ENCODE measurements at regions not wholly inside any gene's neighbourhood (a gene's known extent, or its start where the extent isn't known, plus 50 kb on each side); places are given as distances from the start of the nearest gene placed in this dataset.

GRCh38 chr12:130070126-130070611 is 92.1 kb upstream of the FZD10 start:
- H3K27me3 Mint-ChIP-seq: peaks cover 3% of the 10 kb centered on the region
- DNase-seq: no peak
- H3K36me3 Mint-ChIP-seq: no peaks in the 10 kb centered on the region
- H3K4me3 Mint-ChIP-seq: no peak overlapping the region
- no peak overlapping the region for H3K27ac Mint-ChIP-seq
- CTCF ChIA-PET: interaction anchor here (1.1 kb wide), 1 partner anchor 56 kb away, joined by 4 read pairs; no protein-coding TSS in a partner anchor
- H3K9me3 Mint-ChIP-seq: no peaks in the 10 kb centered on the region
- no peaks in the 10 kb centered on the region for H3K4me1 Mint-ChIP-seq

GRCh38 chr12:130073721-130074120 is 88.5 kb upstream of the FZD10 start:
- H3K4me1 Mint-ChIP-seq: peaks cover 8% of the 10 kb centered on the region
- peaks cover 13% of the 10 kb centered on the region for H3K9me3 Mint-ChIP-seq
- CTCF ChIA-PET: no interaction called here
- H3K4me3 Mint-ChIP-seq: no peak overlapping the region
- DNase-seq: no peak
- peaks cover 3% of the 10 kb centered on the region for H3K27me3 Mint-ChIP-seq
- no peak overlapping the region for H3K27ac Mint-ChIP-seq
- no peaks in the 10 kb centered on the region for H3K36me3 Mint-ChIP-seq

GRCh38 chr12:130074661-130075406 is 87.4 kb upstream of the FZD10 start:
- H3K4me3 Mint-ChIP-seq: no peak overlapping the region
- CTCF ChIA-PET: no interaction called here

GRCh38 chr12:130075497-130076076 is 86.7 kb upstream of the FZD10 start:
- no peak for DNase-seq
- peaks cover 8% of the 10 kb centered on the region for H3K4me1 Mint-ChIP-seq
- peaks cover 18% of the 10 kb centered on the region for H3K9me3 Mint-ChIP-seq
- H3K4me3 Mint-ChIP-seq: no peak overlapping the region
- peaks cover under 1% of the 10 kb centered on the region for H3K27me3 Mint-ChIP-seq
- H3K36me3 Mint-ChIP-seq: no peaks in the 10 kb centered on the region
- H3K27ac Mint-ChIP-seq: no peak overlapping the region
- CTCF ChIA-PET: no interaction called here

More at GRCh38 chr12:130074661-130075406, 87.4 kb upstream of the FZD10 start:
- H3K27me3 Mint-ChIP-seq: peaks cover 3% of the 10 kb centered on the region
- no peak overlapping the region for H3K27ac Mint-ChIP-seq
- H3K36me3 Mint-ChIP-seq: no peaks in the 10 kb centered on the region
- H3K4me1 Mint-ChIP-seq: peaks cover 8% of the 10 kb centered on the region
- no peak for DNase-seq
- peaks cover 18% of the 10 kb centered on the region for H3K9me3 Mint-ChIP-seq

- no peak overlapping the region for H3K4me3 Mint-ChIP-seq
- peaks cover 18% of the 10 kb centered on the region for H3K9me3 Mint-ChIP-seq
- H3K4me1 Mint-ChIP-seq: peaks cover 8% of the 10 kb centered on the region
- H3K27ac Mint-ChIP-seq: no peak overlapping the region
- H3K27me3 Mint-ChIP-seq: no peaks in the 10 kb centered on the region
- no peak for DNase-seq
- no peaks in the 10 kb centered on the region for H3K36me3 Mint-ChIP-seq
- CTCF ChIA-PET: no interaction called here
These were observed 86.1 kb upstream of the FZD10 start for GRCh38 chr12:130076126-130076525.

GRCh38 chr12:130076752-130077151 is 85.5 kb upstream of the FZD10 start:
- Mint-ChIP-seq H3K36me3 (no peaks in the 10 kb centered on the region), H3K4me1 (peaks cover 8% of the 10 kb centered on the region), H3K9me3 (peaks cover 18% of the 10 kb centered on the region), H3K27me3 (no peaks in the 10 kb centered on the region), H3K4me3 (no peak overlapping the region), H3K27ac (no peak overlapping the region)
- DNase-seq: no peak
- CTCF ChIA-PET: no interaction called here

GRCh38 chr12:130078852-130079251 is 83.4 kb upstream of the FZD10 start:
- CTCF ChIA-PET: no interaction called here
- no peak overlapping the region for H3K27ac Mint-ChIP-seq
- H3K9me3 Mint-ChIP-seq: peaks cover 18% of the 10 kb centered on the region
- H3K27me3 Mint-ChIP-seq: no peaks in the 10 kb centered on the region
- H3K4me3 Mint-ChIP-seq: no peak overlapping the region
- H3K36me3 Mint-ChIP-seq: no peaks in the 10 kb centered on the region
- DNase-seq: no peak
- peaks cover 11% of the 10 kb centered on the region for H3K4me1 Mint-ChIP-seq

GRCh38 chr12:130079279-130079678 is 83.0 kb upstream of the FZD10 start:
- H3K4me3 Mint-ChIP-seq: no peak overlapping the region
- H3K36me3 Mint-ChIP-seq: no peaks in the 10 kb centered on the region
- H3K4me1 Mint-ChIP-seq: peaks cover 11% of the 10 kb centered on the region
- DNase-seq: no peak
- peaks cover 18% of the 10 kb centered on the region for H3K9me3 Mint-ChIP-seq
- no peaks in the 10 kb centered on the region for H3K27me3 Mint-ChIP-seq
- CTCF ChIA-PET: no interaction called here
- no peak overlapping the region for H3K27ac Mint-ChIP-seq

- Mint-ChIP-seq H3K9me3 (peaks cover 18% of the 10 kb centered on the region), H3K36me3 (no peaks in the 10 kb centered on the region)
These were observed 82.1 kb upstream of the FZD10 start for GRCh38 chr12:130080205-130080604.

GRCh38 chr12:130081117-130081805 is 81.0 kb upstream of the FZD10 start:
- Mint-ChIP-seq H3K27me3 (no peaks in the 10 kb centered on the region), H3K9me3 (peaks cover 18% of the 10 kb centered on the region), H3K36me3 (no peaks in the 10 kb centered on the region), H3K4me1 (peaks cover 21% of the 10 kb centered on the region), H3K4me3 (no peak overlapping the region), H3K27ac (no peak overlapping the region)
- DNase-seq: no peak
- CTCF ChIA-PET: no interaction called here

More at GRCh38 chr12:130080205-130080604, 82.1 kb upstream of the FZD10 start:
- peaks cover 14% of the 10 kb centered on the region for H3K4me1 Mint-ChIP-seq
- H3K27ac Mint-ChIP-seq: no peak overlapping the region
- CTCF ChIA-PET: no interaction called here
- no peaks in the 10 kb centered on the region for H3K27me3 Mint-ChIP-seq
- DNase-seq: no peak
- H3K4me3 Mint-ChIP-seq: no peak overlapping the region

GRCh38 chr12:130083002-130083401 is 79.3 kb upstream of the FZD10 start:
- no peak for DNase-seq
- no peaks in the 10 kb centered on the region for H3K36me3 Mint-ChIP-seq
- peaks cover 30% of the 10 kb centered on the region for H3K4me1 Mint-ChIP-seq
- H3K9me3 Mint-ChIP-seq: peaks cover 8% of the 10 kb centered on the region
- H3K4me3 Mint-ChIP-seq: no peak overlapping the region
- H3K27me3 Mint-ChIP-seq: no peaks in the 10 kb centered on the region
- CTCF ChIA-PET: interaction anchor here (0.8 kb wide), 1 partner anchor 41 kb away, joined by 3 read pairs; no protein-coding TSS in a partner anchor
- H3K27ac Mint-ChIP-seq: no peak overlapping the region

GRCh38 chr12:130083734-130084133 is 78.5 kb upstream of the FZD10 start:
- no peaks in the 10 kb centered on the region for H3K27me3 Mint-ChIP-seq
- H3K9me3 Mint-ChIP-seq: peaks cover 6% of the 10 kb centered on the region
- H3K4me1 Mint-ChIP-seq: peaks cover 32% of the 10 kb centered on the region

GRCh38 chr12:130084359-130084758 is 77.9 kb upstream of the FZD10 start:
- CTCF ChIA-PET: interaction anchor here (0.8 kb wide), 1 partner anchor 53 kb away, joined by 3 read pairs; no protein-coding TSS in a partner anchor
- DNase-seq: no peak
- no peak overlapping the region for H3K4me3 Mint-ChIP-seq
- H3K27ac Mint-ChIP-seq: no peak overlapping the region
- peaks cover 32% of the 10 kb centered on the region for H3K4me1 Mint-ChIP-seq
- H3K9me3 Mint-ChIP-seq: peaks cover 3% of the 10 kb centered on the region
- no peaks in the 10 kb centered on the region for H3K27me3 Mint-ChIP-seq
- H3K36me3 Mint-ChIP-seq: no peaks in the 10 kb centered on the region

More at GRCh38 chr12:130083734-130084133, 78.5 kb upstream of the FZD10 start:
- Mint-ChIP-seq H3K36me3 (no peaks in the 10 kb centered on the region), H3K4me3 (no peak overlapping the region), H3K27ac (no peak overlapping the region)
- no peak for DNase-seq
- CTCF ChIA-PET: interaction anchor here (0.8 kb wide), 1 partner anchor 52 kb away, joined by 3 read pairs; no protein-coding TSS in a partner anchor

- Mint-ChIP-seq H3K36me3 (no peaks in the 10 kb centered on the region), H3K27me3 (no peaks in the 10 kb centered on the region), H3K4me3 (peak overlapping the region; percentile 0), H3K4me1 (peaks cover 32% of the 10 kb centered on the region), H3K27ac (peak overlapping the region; percentile 19), H3K9me3 (peaks cover 3% of the 10 kb centered on the region)
- DNase-seq: peak; percentile 49
- CTCF ChIA-PET: interaction anchor here (0.9 to 1.2 kb wide), 3 partner anchors 38 to 195 kb away, joined by 3 read pairs; no protein-coding TSS in a partner anchor
These were observed 76.0 kb upstream of the FZD10 start for GRCh38 chr12:130086248-130086647.
